NB4 (cell line): ENCODE measurements at regions not wholly inside any gene's neighbourhood (a gene's known extent, or its start where the extent isn't known, plus 50 kb on each side); places are given as distances from the start of the nearest gene placed in this dataset.

Experiments
- MYC ChIP-seq: IDR thresholded peaks from 2 replicates; pipeline ENCODE4 v1.6.1; 2011; ENCODE audit warnings: low read depth, low read length
- POLR2A ChIP-seq: IDR thresholded peaks from 2 replicates; pipeline ENCODE4 v1.6.1; 2011; ENCODE audit warnings: mild to moderate bottlenecking; ENCODE audit not compliant: insufficient read length; ENCODE audit errors: extremely low read depth
- TF ChIP-seq, protein P1 (sequence below): IDR thresholded peaks from one replicate; pipeline ENCODE4 v1.5.1; 2012; ENCODE audit warnings: low read depth, low read length
- TF ChIP-seq, protein P2 (sequence below): IDR thresholded peaks from 2 replicates; pipeline ENCODE4 v1.6.1; 2011; ENCODE audit warnings: low read depth, low read length

DNA sequence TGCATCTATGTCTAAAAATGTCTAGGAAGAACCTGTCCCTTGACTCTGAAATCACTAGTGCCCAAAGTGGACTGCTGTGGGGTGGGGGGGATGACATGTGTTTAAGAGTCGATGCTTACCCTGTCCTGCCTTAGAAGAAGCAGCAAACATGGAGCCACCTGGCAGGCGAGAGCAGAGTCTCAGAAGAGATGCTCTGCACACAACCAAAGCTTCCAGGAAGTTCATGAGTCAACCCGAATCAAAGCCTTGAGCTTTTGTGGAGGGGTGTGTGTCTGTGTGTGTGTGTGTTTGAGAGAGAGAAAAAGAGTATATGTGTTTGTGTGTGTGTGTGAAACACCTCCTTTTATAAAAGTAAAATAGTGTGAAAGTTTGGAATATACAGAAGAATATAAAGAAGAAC lies 269.9 kb downstream of the ALDH8A1 start:
- TF ChIP-seq, protein P1, sequence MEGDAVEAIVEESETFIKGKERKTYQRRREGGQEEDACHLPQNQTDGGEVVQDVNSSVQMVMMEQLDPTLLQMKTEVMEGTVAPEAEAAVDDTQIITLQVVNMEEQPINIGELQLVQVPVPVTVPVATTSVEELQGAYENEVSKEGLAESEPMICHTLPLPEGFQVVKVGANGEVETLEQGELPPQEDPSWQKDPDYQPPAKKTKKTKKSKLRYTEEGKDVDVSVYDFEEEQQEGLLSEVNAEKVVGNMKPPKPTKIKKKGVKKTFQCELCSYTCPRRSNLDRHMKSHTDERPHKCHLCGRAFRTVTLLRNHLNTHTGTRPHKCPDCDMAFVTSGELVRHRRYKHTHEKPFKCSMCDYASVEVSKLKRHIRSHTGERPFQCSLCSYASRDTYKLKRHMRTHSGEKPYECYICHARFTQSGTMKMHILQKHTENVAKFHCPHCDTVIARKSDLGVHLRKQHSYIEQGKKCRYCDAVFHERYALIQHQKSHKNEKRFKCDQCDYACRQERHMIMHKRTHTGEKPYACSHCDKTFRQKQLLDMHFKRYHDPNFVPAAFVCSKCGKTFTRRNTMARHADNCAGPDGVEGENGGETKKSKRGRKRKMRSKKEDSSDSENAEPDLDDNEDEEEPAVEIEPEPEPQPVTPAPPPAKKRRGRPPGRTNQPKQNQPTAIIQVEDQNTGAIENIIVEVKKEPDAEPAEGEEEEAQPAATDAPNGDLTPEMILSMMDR, result no peak
- no peak for TF ChIP-seq POLR2A
- TF ChIP-seq, protein P2, sequence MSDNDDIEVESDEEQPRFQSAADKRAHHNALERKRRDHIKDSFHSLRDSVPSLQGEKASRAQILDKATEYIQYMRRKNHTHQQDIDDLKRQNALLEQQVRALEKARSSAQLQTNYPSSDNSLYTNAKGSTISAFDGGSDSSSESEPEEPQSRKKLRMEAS, result no peak
- no peak for TF ChIP-seq MYC
